Urothelium cell line (cell line): ENCODE measurements at regions not wholly inside any gene's neighbourhood (a gene's known extent, or its start where the extent isn't known, plus 50 kb on each side); places are given as distances from the start of the nearest gene placed in this dataset.

ENCODE experiments used
- DNase-seq: peaks from one replicate; pipeline ENCODE4 v3.0.0; 2011; ENCODE audit warnings: low spot score, mixed read lengths
- FAIRE-seq: peaks from 2 replicates; lab custom pipeline; 2011; peaks lifted over from hg19 to GRCh38; lab: Jason Lieb, UNC

DNA sequence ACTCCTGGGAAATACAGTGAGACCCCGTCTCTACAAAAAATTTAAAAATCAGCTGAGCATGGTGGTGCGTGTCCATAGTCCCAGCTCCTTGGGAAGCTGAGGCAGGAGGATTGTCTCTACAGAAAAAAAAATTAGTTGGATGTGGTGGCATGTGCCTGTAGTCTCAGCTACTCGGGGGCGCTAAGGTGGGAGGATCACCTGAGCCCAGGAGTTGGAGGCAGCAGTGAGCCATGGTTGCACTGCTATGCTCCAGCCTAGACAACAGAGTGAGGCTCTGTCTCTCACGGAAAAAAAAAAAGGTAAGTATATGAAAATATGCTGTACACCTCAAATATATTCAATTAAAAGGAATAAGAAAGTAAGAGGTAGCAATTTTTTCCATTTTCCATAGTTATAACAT lies 92.5 kb upstream of the TGIF1 start:
- no peak for FAIRE-seq
- DNase-seq = no peak

DNA sequence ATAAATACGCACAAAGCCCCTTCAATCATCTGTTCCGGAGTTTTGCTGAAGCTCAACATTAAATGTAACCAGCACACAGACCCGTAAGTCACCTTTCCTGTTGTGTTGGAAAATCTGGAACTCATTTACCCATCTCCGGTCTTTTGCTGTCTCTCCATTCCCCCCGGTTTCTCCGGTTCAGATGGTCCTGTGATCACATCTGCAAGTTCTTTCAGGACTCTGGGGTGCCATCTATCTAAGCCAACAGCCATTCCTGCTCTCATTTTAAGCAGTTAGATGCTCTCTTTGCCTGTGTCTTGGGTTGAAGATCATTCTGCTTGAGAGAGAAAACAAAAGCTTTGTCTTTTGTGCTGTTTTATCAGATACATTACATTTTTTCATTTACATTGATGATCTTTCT lies 91.7 kb upstream of the TGIF1 start:
- peak; percentile 81 for FAIRE-seq
- no peak for DNase-seq

DNA sequence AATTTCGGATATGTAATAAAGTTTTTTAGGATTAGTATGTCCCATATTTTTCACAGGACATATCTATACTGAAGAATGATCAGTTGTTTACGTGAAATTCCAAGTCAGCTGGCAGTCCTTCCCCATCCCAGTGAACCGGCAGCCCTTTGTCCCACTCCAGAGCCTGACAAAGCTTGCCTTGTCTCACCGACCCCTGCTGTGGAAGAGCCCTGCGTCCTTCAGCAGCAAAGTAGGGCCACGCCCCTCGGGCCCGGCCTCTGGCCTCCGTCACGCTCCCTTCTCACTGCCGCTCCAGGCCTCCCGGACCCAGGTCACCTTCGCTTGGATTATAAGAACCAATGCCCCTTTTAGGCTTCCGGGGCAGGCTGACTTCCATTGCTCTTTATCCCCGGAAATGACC lies 89.8 kb upstream of the TGIF1 start:
- no peak for DNase-seq
- FAIRE-seq = no peak

GRCh38 chr18:3367491-3368091 lies 82.4 kb upstream of the TGIF1 start:
- DNase-seq (peak; percentile 76), FAIRE-seq (peak; percentile 98)

- DNase-seq (peak; percentile 82), FAIRE-seq (no peak)
Measured at GRCh38 chr18:3368193-3368592, 81.8 kb upstream of the TGIF1 start.

DNA sequence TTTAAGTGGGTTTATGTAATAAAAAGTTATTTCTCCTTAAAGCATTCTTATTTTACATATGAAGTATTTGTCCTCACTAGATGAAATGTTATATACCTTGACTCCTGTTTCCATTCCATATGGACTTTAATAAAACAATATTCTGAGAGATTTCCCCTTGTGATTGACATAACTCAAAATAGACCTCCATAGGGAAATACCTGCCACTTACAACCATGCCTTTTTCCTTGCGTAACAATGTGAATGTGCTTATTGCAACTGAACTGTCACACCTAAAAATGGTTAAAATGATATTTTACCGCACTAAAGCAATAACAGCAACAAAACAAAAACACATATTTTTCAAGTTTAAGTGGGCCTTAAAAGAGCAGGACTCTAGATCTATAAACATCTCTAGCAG lies 70.3 kb upstream of the TGIF1 start:
- FAIRE-seq (peak; percentile 85), DNase-seq (no peak)

- peak; percentile 73 for DNase-seq
- FAIRE-seq = peak; percentile 95
Measured at GRCh38 chr18:3380384-3380961, 69.5 kb upstream of the TGIF1 start.

GRCh38 chr18:3383381-3383915 lies 66.5 kb upstream of the TGIF1 start:
- FAIRE-seq (peak; percentile 96), DNase-seq (no peak)

DNA sequence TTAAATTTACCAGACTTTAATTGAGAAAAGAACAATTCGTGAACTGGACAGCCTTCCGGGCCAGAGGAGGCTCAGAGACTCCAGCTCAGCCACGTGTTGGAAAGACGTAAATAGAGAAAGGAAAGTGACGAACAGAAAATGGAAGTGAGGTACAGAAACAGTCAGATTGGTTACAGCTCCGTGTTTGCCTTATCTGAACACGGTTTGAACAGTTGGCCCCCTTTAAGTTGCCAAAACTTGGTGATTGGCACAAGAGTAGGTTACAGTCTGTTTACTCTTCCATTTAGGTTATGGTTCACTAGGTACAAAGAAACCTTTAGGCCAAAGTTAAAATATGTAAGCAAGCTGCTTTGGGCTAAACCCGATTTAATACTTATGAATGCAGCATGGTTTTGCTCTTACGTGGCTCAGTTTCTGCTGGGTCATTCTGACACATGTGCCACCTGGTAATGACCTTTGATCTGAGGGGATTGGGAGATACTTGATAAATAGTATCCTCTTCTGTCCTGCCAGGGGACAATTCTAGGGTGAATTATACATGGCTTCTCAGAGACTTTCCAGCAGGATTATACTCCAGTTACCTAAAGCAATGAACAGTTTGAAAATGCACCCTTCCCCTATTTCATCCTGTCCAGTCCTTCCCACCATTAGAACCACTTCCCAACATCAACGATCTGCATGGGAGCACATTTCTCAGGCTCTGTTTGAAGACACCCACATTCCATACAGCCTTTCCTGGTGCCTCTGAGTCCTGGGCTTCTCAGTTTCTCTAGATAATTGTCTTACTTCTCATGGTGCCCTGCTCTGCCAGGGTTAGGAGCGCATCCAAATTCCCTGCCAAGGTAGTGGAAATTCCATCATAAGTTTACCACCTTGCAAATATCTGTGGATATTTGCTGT lies 65.1 kb upstream of the TGIF1 start:
- FAIRE-seq (peak; percentile 95), DNase-seq (no peak)

GRCh38 chr18:3388323-3388722 lies 61.6 kb upstream of the TGIF1 start:
- FAIRE-seq (no peak), DNase-seq (no peak)

DNA sequence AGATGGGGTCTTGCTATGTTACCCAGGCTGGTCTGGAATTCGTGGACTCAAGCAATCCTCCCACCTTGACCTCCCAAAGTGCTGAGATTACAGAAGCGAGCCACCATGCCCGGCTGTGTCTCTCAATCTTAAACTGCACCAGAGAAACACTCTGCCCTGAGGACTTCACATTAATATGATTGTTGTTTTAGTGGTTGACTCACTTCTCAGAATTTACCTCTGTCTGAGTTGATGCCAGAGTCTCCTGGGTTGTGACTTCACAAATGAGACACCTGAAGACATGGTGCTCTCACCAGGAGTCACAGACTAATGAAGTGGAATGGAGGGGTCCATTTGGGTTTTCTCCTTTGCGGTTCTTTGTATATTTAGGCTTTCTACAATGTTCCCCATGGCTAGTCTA lies 61.0 kb upstream of the TGIF1 start:
- no peak for FAIRE-seq

GRCh38 chr18:3389977-3390376 lies 60.0 kb upstream of the TGIF1 start:
- FAIRE-seq (no peak), DNase-seq (no peak)

More for the DNA sequence above, 61.0 kb upstream of the TGIF1 start:
- DNase-seq = no peak

DNA sequence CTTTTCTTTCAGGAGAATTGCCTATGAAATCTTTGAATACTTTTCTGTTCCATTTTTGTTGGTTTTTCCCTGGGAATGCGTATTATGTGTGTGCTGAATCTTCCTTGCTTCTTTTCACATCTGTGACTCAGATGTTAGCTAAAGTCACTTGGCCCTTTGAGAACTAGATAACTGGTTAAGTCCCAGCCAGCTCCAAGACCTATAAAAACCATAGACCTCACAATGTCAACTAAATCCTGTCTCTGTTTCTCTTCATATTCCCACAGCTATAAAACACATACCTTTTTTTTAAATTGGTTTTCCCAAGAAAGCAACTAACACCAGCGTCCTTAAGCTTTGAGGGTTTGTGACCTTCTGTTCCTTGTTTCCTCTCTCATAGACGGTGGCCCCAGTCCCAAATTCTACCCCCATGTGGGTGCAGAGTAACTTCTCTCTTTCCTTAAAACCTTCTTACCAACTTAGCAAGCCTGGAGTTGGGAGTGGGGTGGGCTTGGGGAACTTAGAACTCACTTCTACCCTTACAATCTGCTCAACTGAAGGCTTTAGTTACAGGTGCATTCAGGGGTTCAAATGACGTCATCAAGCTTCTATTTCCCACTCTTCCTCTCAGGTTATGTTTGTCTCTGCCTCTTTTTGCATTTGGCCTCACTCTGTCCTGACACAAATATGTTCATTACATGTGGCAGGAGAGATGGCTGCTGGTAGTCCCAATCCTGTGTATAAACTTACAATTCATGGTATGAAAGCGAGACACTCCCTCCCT lies 58.1 kb upstream of the TGIF1 start:
- no peak for DNase-seq
- FAIRE-seq = peak; percentile 96

DNA sequence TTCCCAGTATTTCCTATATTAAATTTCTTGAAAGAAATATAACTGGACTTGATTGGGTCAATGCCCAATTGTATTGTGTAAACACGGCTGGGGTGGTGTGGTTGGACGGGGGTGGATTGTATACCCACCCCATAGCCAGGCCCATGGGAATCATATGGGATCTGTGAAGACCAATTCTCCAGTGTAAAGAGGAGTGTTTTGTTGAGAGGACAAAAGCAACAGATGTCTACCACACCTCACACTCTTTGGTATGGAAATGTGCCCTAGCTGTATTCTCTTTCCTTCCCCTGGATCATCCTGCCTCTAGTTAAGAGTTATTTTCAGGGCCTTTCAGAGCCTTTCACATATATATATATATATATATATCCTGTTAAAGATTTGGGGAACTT lies 57.5 kb upstream of the TGIF1 start:
- no peak for FAIRE-seq
- DNase-seq = no peak

DNA sequence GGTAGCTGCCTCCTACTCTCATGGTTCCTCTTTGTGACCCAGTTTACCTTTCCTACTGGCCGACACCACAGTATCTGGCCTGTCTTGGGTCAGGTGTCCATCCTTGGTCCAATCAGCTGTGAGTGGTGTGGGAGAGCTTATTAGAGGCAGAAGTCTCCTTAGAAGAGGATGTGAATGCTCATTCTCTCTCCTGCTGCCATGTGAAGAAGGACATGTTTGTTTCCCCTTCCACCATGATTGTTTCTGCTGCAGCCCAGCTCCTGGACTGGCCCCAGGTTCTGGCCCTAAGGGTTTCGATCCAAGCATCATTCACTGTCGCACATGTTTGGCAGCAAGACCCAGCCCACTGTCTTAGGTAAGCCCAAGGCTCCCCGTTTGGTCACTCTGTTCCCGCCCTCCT lies 55.3 kb upstream of the TGIF1 start:
- DNase-seq (no peak), FAIRE-seq (peak; percentile 71)

- DNase-seq (no peak), FAIRE-seq (peak; percentile 89)
Measured at GRCh38 chr18:3395466-3395865, 54.5 kb upstream of the TGIF1 start.

DNA sequence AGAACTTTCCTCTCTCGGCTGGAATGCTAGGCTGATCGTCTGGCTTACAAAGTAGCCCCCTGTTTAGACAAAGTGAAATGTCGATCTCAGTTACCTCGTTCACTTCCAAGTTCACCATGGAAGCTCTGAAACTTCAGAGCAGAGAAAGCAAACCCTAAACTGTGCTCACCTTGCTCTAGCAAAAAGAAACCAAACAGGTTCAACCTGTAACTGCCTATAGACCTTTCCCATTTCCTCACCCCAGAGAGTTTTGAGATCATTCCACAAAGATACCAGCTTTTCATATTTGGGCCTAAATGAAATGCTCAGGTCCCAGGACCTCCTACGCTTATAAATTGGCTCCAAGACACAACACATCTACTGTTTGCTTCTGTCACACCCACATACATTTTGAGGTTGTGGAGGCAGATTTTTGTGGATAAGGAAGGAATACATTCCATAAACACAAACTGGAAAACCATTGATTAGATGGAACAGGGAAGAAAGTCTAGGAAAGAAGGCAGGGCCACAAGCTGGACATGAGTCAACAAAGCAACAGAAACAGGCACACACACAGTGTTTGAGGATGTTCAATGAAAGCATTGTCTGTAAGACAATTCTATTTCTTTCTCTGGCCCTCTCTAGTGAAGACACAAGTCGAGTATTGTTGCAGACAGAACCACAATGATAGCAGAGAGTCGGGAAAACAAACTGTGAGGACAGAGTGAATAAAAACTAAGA lies 52.8 kb upstream of the TGIF1 start:
- DNase-seq (no peak), FAIRE-seq (no peak)

- FAIRE-seq (no peak), DNase-seq (no peak)
Measured at GRCh38 chr18:3397786-3398185, 52.2 kb upstream of the TGIF1 start.
